ENCODE measurements at regions not wholly inside any gene's neighbourhood (a gene's known extent, or its start where the extent isn't known, plus 50 kb on each side); places are given as distances from the start of the nearest gene placed in this dataset.
A peak's percentile ranks its signal among the peaks of the same experiment; 100 is the strongest.
"Not testable (repeated sequence)": the region's sequence is repeated elsewhere in the genome, so short reads cannot be mapped to it uniquely, and the experiment has no call there.

DNA sequence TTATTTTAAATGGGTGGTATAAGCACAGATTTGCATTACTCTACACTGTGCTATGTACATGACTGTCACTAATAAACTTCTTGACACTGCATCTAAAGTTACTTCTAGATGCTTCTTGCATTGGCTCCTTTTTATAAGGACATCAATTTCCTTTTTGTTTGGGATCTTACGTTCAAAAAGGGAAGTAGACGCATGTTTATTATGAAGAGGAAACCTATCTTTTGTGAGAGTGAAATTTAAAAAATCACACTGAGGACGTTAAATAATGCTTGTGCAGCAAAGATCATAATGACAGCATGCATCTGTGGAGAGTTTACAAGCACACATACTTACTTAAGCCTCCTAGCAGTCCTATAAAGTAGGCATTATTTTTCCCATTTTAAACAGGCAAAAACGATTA is 479.5 kb downstream of the CD83 start:
- DNase-seq (ENCODE audit: low read depth in 2 of 2): no peak

DNA sequence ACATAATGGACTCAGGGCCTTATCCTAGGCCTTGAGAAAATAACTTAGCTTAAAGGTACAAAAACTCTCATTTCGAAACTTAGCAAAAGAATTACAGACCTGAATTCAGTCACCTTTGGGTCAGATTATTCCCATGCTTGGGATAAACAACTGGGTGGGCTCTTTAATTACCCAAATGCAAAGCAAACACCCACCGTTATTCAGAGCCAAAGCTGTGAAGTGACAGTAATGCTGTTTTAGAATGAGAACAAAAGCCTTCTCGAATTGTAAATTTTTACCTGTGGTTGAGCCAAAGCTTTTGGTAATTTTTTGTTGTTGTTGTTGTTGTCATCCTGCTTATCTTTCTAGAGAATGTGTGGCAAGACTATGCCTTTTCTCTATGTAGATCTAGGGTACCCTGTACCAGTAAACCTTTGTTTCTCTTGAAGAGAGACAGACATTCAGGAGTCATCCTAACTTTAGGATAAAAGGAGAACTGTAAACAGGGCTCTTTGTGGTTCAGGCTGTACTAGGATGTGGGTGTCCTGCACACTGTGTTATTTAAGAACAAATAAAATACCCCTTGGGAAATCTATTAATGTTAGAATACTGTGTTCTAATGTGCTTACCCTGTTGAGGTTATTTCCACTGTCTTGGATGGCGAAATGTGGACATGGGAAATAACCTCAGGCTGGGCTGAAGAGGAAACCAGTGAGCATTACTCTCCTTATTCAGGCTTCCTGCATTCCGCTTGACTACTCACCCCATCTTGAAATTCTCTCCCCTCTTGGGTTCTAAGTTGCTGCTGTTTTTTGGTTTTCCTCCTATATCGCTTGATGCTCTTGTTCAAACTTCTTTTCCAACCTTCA is 480.7 kb downstream of the CD83 start:
- DNase-seq (ENCODE audit: low read depth in 2 of 2): no peak

DNA sequence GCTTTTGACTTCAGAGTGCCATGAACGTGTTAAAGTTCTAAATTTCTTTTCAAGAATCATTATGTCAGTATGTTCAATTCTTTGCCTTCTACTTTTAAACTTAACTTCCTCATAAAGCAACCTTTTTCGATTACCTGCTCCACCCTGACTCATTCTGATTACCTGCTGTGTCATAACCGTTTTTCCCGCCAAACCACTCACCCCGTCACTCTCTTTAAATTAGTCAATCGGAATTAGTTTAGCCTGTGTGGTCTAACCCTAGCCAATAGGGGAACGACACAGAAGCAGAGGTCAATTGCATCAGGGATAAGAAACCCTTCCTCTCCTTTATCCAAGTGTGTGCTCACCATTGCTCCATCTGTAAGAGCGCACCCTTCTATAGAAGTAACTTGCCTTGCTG is 482.7 kb downstream of the CD83 start:
- not testable (repeated sequence) for DNase-seq (ENCODE audit: low read depth in 2 of 2)

DNA sequence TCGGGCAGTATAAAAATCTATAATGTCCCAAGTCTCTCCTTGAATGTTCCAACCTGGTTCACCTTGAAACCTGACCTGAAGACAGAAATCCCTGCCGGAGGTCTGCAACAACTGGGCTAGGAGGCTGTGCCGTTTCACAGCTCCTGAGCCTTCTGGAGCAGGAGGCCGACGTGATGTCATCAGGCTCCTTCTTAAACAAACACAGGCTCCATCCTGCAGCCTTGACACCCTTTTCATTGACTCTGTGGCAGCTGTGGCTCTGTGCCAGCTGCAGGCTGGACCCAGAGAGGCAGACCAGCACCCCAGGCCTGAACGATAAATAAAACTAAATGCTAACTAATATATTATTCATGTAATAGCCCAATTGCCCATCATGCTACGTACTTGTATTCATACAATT is 483.9 kb downstream of the CD83 start:
- DNase-seq (ENCODE audit: low read depth in 2 of 2): no peak

DNA sequence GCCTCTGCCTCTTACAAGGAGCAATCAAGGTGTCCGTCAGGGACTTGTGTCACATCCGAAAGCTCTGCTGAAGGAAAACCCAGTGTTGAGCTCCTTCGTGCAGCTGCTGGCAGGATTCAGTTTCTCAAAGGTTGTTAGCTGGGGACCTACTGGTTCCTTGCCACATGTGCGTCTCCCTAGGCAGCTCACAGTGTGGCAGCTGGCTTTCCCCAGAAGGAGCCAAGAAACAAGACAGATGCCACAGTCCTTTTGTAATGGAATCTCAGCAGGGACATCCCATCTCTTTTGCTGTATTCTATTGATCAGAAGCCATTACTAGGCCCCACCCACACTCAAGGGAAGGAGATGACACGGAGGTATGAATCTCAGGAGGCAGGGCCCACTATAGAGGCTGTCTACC is 488.8 kb downstream of the CD83 start:
- no peak for DNase-seq (ENCODE audit: low read depth in 2 of 2)

DNA sequence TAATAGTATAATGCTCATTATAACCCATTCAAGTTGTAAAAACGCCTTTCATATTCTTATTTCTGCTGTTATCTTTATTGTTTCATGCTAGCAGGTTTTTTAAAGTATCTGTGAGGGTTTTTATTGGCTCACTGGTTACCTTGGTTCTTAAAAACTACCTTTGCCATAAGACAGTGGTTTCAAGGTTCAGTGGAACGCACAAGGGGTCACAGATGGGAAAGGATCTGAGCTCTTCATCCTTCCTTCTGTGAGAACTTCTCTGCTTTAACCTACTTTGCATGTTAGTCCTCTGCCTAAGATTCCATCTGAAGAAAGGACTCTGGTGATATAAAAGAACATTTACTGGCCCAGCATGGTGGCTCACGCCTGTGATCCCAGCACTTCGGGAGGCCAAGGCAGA is 492.6 kb downstream of the CD83 start:
- no peak for DNase-seq (ENCODE audit: low read depth in 2 of 2)

DNA sequence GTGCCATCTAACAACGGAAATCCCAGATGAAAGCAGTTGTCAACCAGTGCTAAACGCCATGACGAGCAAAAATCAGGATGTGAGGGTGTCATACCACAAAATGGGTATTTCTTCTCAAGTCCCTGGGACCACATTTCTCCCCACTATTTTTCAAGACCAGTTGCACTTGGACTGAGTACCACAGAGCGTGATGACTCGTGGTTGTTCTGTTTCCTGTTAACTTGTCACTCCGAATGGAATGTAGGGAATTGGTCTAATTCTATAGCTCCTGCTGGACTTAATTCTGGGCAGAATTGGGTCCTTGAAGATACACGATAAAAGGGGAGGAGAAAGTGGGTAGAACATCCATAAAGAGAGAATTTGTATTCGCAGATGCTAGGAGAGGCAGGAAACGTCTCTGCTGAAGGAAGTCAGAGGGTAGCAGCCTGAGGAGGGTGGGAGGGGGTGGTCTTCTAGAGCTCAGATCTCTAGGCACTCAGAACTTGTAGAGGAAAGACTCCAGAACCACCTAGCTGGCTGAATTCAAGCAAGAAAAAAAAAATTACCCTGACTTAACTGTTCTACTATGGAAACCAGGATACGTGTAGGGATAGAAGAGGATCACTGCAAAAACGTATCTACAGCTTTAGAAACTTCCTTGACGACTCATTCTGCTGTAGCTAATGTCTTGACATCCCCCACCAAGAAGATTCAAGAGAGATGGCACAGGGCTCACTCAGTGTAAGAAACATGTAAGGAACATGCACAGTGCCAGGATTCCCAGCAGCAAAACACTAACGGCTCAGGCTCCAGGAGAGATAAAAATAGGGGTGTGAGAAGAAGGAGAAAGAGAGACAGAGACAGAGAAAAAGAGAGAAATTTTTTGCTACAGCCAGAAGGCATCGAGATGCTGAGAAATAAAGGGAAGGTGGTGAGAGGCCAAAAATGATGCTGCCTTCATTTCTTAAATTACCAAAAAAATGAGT is 494.7 kb downstream of the CD83 start:
- no peak for DNase-seq (ENCODE audit: low read depth in 2 of 2)

DNA sequence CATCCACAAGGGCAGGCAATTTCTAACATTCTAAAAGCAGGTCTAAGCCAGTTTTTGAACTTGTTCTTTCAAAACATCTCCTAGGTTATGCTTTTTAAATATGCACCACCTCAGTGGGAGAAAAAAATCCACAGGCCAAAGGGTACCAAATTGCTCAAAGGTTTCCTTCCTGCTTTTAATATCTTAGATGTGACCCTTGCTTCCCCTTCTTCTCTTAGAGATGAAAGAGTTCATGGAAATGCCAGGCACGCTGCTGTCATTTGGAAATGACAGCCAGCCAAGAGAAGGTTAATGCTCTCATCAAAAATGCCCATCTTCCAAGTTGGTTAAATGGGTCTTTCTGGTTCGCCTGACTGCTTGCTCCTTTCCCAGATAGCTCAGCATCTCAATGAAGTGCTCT is 497.1 kb downstream of the CD83 start:
- DNase-seq (ENCODE audit: low read depth in 2 of 2): no peak

DNA sequence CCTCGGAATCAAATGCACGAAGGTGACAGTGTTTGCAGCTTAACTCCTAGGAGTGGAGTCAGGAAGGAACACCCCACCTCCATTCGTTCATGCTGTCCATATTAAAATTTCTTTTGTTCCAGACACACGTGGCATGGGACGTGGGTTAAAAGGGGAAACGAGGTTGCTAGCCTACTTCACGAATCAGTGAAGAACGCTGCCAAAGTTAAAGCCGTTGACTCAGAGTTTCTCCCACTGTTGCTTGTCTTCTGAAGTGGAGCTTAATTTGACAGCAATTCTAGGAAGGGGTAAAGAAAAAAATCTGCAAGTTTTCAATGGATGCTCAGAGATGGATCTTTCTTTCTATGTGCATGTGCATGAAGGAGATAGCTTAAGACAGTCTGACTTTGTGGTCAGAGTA is 499.1 kb downstream of the CD83 start:
- no peak for DNase-seq (ENCODE audit: low read depth in 2 of 2)

DNA sequence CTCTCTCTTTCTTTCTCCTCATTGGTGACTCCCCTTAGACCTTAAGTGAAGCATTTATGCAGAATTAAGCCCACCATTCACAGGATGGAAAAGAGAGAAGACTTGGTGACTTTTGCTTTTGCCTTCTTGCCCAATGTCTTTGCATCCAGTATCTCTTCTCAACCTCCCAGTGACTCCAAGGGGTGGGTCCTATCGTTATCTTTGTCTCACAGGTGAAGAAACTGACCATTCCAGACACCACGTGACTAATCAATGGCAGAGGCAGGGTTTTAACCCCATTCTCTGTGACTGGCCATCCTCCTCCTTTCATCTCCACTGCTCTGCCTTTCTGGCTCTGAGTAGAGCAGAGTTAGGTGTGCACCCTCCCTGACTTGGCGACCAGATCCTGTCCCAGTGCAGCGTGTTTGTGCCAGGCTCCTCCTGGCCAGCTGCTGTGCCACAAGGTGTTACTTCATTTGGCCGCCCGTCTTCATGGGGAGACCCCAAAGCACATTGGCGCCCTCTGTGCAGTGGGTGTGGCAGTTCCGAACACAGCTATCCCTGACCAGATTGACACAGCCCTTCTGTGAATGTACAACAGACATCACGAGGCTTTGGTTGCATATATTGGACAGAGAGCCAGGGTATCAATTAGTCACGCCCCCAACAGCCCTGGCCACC is 501.3 kb downstream of the CD83 start:
- DNase-seq (ENCODE audit: low read depth in 2 of 2): no peak

DNA sequence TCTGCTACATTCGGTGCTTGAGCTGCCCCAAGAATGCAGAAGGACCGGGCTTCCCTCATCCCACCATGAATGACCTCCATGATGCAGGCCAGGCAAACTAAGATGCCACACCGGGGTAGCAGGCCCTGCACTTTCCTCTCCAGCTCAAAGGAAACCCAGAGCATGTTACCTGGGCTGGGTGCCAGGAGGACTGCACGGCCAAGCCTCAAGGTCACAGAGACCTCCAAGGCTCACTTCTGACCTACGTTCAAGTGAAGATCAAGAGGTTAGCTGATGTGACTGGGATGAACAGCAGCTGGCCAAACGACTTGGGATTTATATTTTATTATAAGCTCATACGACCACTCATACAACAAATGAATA is 501.8 kb downstream of the CD83 start:
- no peak for DNase-seq (ENCODE audit: low read depth in 2 of 2)

DNA sequence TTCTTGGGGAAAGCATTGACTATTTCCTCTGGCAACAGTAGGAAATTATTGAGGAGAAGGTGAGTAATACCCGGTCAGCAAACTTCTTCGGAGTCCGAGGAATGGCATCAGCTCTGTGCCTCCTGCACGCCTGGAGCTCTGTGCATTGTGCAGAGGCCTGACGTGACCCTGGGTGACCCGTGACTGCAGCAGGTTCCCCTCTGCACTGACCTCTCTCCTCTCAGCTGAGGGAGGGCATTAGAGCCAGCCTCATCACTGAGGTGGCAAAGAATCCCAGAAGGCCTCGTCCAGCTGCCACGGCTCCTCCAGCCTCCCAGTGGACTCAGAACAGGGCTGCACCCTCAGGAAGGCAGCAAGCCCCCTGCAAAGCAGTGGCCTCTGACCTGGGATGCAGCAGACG is 502.9 kb downstream of the CD83 start:
- DNase-seq (ENCODE audit: low read depth in 2 of 2): no peak

DNA sequence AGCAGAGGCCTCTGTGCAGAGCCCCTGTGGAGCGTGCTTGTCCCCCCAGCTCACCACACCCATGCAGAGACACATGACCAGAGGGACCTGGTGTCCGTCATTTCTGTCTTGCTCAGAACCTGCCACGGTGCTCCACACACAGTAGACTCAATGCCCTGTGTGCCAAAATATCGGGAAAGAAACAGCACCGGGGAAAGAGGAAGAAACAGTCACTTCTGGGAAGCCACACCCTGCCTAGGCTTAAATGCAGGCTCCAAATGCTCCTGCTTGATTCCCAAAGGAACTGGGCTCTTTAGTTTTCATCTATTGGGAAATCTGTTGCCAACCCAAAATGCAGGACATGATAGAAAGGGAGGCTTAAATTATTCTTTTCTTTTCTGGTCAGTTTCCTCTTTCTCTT is 503.9 kb downstream of the CD83 start:
- no peak for DNase-seq (ENCODE audit: low read depth in 2 of 2)

DNA sequence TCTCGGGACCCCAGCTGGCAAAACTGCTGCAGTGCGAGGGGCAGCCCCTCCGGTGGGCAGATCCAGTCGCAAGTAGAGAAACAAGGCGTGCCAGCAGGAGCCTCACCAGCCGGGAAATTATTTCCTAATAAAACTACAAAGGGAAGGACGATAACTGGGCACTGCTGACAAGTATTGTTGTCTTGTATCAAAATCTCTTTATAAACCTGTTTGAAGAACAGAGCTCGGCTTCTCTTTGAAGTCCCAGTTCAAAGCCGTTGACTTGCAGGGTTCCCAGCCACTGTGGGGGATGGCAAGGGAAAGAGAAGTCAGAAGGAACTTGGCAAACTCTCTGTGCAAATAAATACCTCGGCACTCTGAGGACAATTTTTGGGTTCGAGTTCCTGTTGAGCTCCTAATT is 504.5 kb downstream of the CD83 start:
- no peak for DNase-seq (ENCODE audit: low read depth in 2 of 2)

DNA sequence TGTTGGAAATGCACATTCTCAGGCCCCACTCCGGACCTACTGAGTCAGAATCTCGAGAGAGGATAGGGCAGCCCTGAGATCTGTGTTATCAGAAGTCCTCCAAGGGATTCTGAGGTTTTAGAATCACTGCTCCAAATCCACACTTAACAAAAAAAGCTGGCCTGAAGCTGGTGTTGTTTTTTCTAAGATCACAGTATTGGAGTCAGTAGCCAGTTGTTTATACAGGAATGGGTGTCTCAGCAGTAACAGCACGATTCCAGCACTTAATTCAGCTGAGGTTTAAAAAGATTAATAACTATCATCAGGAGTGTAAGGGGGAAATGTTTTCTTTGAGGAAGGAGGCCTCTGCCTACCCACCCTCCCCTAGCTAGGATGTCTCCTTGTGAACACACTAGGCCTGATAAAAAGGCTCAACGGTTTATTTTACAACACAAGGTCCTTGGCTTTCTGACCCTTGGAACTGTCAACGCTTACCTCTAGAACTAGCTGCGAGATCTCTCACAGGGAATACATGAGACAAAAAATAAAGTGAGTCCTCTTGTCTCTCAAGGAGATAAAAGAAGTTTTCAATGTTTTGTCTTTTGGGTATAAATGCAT is 505.4 kb downstream of the CD83 start:
- DNase-seq (ENCODE audit: low read depth in 2 of 2): no peak

DNA sequence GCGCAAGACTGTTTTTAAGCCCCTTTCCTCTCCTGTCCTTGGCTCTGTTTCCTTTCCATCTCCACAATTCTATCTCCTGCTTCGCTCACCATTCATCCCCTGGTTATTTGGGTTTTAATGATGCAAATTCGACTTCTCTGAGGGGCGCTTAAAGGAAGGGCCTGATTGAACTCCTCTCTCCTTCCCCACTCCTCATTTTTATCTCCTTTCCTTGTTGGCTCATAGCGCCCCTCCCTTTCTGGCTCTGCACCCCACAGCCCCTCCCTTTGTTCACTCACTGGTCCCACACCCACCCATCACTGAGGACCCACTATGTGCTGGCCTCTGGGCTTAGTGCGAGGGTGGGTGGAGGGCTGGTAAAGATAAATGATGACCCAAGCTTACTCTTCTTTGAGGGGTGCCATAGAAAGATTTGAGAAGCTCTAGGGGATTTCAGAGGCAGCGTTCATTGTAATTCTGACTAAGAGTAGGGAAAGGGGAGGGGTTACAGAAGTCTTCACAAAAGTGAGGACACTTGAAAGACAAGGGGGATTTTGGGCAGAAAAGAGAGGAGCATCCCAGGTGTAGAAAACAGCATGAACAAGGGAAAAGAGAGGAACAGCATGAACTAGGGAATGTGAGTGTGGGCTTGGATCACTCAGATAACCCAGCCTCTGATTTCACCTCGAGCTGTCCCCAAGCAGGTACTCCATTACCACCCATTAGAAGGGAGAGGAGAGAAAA is 507.8 kb downstream of the CD83 start:
- DNase-seq (ENCODE audit: low read depth in 2 of 2): no peak

DNA sequence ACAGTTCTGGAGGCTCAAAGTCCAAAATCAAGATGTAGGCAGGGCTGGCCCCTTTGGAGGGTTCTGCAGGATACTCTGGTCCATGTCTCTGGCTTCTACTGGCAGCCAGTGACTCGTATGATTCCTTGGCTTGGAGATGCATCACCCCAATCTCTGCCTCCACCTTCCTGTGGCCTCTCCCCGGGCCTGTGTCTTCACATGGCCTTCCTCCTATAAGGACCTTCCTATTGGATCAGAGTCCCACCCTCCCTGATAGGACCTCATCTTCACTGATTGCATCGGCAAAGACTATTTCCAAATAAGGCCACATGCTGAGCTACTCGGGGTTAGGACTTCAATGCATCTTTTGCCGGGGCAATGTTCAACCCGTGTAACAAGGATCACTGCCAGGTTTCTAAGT is 509.0 kb downstream of the CD83 start:
- no peak for DNase-seq (ENCODE audit: low read depth in 2 of 2)

DNA sequence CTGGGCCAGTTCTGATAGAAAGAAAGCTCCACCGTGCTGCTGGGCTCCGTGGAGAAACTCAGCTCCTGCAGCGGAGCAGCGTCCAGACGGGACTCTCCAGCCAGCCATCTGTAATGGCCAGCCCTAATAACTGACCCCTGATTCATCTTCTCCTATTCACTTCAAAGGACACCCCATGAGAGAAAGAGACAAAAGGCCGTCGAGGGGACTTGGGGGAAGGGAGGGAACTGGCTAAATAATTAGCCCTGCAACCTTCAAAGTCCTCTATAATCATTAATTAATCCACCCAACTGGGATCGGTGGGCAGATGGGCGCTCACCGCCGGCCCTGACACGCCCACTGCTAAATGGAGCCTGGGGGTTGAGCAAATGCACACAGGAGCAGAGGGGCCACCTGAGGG is 512.4 kb downstream of the CD83 start:
- no peak for DNase-seq (ENCODE audit: low read depth in 2 of 2)

DNA sequence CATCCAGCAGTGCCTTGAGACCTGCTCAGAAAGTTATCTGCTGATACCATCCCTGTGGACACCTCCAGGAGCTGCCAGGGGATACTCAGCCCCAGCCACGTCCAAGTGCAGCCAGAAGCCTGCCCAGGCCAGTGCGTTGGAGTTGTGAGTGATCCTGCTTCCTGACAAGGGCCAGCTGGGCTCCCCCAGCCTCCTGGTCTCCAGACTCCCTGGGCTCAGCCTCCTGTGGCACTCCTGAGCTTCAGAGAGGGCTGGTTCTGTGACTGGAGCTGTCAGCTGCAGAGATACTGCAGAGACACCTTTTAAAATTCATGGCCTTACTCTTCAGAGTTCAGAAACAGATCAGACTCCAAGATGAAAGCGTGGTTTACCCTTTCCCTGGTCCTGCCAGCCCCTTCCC is 515.9 kb downstream of the CD83 start:
- no peak for DNase-seq (ENCODE audit: low read depth in 2 of 2)

DNA sequence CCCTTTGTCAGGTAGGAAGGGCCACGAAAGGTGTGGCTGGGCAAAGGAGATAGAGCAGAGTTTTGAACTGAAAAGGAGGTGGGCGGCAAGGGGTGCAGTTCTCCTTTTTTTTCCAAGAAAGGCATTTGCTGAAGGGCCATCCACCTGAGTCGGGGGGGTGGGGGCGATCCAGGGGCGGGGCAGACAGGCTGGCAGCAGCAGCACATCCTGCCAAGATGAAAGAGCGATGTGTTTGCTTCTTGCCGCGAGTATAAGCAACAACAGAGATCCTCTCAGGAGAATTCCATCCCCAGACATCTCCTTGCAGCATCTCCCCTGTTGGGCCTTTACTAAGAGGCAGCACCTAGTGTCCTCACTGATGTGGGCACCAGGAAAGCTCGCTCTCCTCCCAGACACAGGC is 516.5 kb downstream of the CD83 start:
- DNase-seq (ENCODE audit: low read depth in 2 of 2): no peak

DNA sequence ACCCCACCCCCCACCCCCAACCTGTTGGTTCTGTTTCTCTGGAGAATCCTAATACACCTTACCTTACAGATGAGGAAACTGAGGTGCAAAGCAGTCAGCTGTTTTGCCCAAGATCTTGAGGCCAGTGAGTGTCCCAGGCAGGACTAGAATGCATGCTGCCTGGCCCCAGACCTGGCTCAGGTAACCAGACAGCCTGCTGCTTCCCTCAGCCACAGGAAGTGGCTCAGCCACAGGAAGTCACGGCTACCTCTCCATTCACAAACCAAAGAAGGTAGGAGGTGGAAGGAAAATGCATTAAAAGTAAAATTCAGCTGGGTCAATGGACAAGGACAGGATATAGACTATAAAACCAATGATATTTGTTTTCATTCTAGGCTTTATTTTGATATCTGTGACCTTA is 517.6 kb downstream of the CD83 start:
- DNase-seq (ENCODE audit: low read depth in 2 of 2): peak in 1 of 2 donors; percentile 14

Measured in stimulated activated CD4-positive, alpha-beta T cell treated with anti-CD3 and anti-CD28 coated beads, Interleukin-1b, Interleukin-23, amount 100 ng/mL, for 1 hour (primary cell).